Stimulated activated naive CD4-positive, alpha-beta T cell (primary cell): ENCODE measurements at regions not wholly inside any gene's neighbourhood (a gene's known extent, or its start where the extent isn't known, plus 50 kb on each side); places are given as distances from the start of the nearest gene placed in this dataset.

ENCODE experiments used
- DNase-seq, 6 experiments: peaks; one replicate each; lab custom pipeline; 2025; lab: John Stamatoyannopoulos, UW

DNA sequence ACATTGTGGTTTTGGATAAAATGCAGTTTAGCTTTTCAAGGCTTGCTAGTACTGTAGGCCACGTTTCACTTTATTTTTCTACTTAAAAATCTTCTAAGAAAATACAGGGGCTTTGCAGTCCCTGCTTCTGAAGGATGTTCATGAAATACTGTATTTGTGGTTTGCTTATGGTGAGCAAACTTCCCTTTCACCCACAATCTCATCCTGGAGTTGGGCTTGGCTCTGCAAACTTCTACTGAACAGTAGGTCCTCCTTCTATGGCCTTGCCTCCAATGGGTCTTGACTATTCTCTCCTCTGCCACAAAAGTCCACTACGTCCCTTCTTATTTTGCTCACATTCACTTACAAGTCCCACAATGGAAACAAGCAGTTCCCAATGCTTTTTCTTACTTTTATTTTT lies 502.7 kb upstream of the KLF4 start:
- DNase-seq, result no peak

DNA sequence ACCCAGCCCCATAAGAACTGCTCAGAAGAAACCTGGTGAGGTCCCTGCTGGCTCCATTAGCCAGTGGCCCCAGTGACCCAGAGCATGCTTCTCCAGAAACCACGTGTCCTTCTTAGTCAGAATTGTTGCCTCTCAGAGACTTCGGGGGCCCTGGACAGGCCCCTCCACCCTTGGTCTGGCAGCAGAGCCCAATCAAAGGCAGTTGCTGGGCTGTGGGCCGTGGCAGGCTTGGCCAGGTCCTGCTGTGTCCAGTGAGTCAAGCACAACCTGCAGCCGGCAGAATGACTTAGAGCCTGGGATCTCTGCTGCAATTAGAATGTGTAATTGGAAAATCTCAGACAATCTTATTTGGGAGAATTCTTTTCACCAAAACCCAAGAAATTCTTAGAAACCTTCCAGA lies 502.0 kb upstream of the KLF4 start:
- DNase-seq, result no peak

DNA sequence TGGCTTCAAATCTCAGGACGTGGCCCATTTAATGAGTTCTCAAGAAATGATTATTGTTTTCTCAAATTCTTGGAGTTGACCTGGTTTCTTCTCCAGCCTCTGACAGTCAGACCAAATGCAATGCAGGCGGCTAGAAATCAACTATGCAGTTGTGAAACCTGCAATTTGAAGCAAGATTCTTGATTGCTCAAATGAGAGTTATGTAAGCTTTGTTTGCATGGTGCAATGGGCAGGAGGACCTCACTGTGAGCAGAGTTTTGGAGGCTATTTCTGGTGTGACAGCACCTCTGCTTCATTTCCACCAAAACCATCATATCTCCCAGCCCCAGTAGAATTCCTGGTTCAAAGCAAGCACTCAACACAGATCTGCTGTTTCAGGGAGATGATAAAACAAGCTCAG lies 500.0 kb upstream of the KLF4 start:
- no peak for DNase-seq

DNA sequence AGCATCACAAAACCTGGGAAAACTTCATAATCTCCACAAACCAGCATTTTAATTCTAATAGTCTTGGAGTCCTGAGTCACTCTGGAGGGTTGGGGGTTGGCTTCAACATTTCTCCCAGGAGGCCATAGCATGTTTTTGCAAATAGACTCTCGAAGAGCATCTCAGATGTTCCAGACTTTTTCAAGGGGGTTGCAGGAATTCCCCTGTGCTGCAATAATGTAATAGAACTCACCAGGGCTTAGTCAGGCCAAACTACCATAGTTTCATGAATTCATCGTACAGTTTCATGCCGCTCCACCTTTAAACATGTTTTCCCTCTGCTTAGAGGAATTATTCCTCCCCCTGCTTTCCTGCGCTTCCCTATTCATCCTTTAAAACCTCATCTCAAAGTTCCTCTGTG lies 499.5 kb upstream of the KLF4 start:
- no peak for DNase-seq

DNA sequence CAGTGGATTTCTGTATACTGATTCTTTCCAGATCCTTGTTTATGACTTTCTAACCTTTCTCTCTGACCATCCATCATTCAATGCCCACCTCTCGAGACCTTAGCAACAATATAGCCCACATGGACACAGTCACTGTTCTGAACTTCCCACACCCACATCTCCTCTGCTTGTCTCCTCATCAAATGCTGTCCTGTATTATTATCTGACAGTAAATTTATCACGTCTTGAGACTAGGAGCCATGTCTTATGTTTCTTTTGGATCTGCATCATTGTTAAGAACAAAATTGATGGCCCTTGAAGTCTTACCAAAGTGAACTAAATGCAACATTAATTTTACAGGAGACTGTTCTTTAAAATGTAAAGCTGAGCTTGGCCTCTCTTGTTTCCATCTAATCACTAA lies 495.4 kb upstream of the KLF4 start:
- no peak for DNase-seq

DNA sequence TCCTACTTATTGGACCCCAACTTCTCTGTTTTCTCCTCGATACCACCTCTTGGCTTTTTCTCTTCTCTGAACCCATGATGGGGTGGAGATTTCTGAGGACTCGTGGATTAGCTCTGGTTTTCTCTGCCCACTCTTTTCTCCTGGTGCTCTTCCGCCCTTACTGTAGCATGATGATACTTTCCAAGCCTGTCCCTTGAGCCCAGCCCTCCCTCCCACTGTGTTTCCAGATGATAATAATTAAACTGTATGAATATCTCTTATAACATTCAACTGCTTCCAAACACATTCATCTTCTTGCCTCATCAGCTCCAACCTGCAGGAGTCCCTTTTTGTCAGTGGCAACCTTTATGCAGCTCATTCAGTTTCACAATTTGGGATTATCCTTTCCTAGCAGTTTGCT lies 494.2 kb upstream of the KLF4 start:
- DNase-seq, result no peak

DNA sequence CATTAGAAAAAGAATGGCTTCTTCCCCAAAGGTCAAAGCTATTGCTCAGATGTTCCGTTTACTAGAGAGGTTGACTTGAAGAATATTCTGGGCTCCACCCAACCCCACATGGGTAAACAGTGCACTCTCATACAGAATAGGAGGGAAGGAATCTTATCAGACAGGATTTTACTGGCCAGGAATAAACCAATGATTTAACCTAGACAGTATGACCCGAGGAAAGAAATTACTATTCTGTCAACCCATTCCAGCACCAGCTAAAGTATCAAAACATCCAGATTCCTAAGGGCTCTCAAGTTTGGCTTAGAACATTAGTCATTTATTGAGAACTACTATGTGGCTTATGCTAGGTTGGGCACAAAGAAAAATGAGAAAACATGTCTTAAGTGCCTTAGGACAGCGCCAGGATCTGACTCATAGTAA lies 493.6 kb upstream of the KLF4 start:
- no peak for DNase-seq

DNA sequence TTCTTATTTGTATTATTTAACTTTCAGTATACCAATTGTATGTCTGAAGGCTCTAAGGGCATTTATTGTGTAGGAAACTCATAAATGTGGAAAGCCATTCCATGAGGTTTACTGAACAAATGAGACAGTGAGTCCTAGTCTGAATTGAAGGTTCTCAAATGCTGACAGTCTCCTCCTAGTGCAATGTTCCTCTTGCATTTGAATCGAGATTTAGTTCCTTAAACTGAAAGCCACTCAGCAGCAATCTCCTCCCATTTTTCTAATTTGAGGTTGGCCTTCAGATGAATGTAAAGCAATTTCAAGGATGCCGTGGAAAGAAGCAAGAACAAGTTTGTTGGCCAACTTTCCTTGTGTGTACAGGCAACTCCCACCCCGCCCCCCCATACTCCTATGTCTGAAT lies 493.2 kb upstream of the KLF4 start:
- DNase-seq, result no peak

DNA sequence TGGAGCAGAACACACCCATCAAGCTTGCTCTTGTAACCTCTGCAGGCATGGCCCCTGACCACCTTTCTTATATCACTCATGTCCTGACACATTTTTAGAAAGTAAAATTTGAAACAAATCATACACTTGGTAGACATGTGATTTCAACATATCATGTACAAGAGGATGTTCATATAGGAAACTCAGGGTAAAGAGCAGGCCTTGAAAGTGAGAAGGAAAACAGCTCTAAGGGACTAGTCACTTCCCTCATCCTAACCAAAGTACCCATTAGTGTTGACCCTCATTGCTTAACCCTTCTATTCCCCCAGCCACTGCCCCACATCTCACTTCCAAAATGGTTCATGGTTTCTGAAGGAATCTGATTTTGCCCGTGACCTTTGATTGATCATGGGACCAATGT lies 492.4 kb upstream of the KLF4 start:
- DNase-seq, result no peak

DNA sequence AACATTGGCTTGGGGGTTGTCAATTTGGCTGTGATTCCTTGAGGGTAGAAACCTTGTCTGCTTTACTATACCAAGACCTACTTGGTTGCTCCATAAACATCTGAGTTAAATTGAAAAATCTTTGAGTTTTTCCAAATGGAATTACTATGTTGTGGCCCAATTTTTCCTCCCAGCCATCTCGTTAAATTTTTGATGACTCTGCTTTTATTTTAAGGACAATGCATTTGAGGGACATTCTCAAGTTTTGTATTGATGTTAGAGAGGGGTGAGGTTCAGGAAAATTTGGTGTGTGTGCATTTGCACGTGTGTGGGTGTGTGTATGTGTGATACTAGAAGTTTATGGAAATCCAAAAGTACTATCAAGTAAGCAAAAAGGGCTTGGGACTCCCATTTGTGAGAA lies 491.4 kb upstream of the KLF4 start:
- no peak for DNase-seq

DNA sequence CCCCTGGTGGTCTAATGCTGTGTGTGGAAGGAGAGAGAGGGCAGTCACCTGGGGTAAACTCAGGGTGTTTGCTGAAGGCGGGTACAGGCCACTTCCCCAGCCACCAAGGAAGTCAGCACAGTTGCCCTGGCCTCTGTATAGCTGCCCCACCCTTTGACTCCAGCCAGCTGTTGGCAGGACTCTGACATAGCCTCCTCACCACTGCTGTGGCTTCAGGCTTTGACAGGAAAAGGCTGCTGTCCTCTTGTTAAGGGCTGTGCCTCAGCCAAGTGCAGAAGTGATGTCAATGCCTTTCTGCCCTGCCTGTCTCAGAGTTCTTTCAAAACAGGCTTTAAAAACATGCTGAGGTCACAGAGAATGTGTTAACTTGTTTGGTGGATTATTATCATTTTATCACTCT lies 487.2 kb upstream of the KLF4 start:
- no peak for DNase-seq

DNA sequence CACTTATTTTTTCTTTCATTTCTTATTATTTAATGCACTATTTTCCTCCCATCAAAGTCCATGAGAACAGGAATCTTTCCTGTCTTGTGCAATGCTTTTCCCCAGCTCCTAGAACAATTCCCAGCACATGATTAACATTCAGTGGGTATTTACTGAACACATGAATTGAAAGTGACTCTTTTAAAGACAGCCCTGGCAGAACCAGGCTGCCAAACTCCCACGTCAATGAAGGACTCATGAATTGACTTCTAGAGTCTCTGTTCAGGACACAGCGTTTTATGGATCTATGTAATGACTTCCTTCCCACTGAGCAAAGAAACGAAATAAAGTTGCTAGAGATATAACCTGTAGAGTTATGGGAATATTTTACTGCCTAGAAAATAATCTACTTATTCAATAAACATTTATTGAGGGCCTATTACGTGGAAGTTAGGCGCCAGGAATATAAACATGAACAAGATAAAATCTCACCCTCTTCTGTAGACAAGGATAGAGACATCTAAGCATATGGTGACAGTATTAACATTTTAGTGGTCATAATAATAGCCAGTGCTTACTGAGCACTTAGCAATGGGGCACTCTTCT lies 485.9 kb upstream of the KLF4 start:
- no peak for DNase-seq

DNA sequence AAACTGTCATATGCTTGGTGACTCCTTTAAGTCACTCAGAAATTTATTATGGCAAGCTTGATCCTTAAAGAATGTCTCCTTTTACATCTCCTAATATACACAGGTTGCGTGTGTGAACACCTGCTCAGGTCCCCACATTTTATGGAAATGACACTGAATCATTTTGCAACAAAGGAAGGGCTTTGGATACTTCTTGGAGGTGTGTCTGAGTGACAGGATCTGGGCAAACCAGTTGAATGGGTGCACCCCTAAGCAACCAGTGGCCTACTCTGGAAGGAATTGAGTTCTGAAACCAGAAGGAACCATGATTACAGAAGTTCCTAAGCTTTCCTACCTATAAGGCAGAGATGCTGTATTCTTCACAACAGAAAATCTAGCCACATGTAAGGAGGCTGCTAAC lies 483.9 kb upstream of the KLF4 start:
- no peak for DNase-seq

DNA sequence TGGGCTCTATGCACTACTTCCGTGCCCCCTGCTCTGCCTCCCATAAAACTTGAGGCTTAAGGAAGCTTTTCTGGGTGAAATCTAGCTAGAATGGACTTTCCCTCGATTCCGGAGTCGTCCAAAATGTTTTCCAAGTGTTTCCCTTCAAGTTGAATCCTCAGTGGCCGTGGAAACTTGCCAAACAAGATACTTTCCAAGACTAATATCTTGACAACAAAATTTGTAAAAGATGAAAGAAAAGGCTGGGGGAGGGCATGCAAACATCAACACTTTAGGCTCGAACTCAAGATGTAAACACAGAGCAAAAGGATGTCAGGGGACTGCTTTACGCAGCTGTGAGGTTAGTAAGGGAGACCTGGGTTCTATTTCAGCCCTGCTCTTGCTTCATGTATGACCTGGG lies 482.8 kb upstream of the KLF4 start:
- no peak for DNase-seq

DNA sequence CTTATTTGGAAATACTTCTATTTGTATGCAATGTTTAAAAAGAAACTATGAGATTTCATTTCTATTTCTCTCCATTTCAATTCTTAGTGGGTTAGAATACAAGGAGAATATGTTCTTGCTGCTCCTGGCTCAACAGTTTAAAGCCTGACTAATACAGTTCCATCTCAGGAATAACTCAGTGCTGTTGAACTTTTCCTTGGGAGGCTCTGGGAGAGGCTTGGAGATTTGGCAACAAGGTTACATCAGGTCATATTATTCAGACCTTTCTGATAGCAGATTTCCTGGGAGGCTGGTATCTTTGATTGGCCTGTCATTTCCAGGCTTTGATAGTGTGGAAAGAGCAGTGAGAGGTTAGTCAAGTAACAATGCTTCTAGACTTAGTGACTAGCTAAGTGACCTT lies 481.7 kb upstream of the KLF4 start:
- DNase-seq, result no peak

DNA sequence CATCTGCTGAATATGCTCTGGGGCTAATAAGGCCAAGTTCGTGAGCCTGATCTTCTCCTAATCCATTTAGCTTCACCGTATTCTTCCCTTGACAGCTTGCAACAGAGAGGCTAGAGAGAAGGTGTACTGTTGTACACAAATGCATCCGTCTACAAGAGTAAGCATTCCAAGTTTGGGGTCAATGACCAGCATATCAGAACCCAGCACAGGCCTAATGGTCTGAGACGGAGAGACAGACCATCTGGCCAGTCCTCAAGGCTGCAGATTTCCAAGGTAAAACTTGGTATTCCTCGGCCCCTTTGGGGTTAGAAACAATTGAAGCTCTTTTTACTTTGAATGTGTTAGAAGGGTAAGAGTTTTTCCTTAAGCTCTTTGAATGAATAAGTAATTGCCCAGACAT lies 481.2 kb upstream of the KLF4 start:
- no peak for DNase-seq

DNA sequence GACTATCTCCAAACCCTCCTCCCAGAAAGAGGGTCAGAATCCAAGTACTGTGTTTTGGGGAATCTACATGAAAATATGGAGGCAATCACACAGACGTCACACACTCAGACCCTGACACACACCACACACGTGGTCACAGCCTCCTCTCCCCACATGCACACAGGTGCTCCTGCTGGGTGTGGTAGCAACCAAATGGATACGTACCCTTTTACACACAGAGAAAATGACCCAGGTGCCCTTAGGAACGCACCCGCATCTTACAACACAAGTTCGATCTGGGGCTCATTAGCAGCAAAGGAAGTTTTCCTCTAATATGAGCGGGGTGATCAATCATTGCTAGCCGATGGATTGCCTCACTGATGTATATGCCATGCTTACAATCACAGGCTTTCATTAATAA lies 480.2 kb upstream of the KLF4 start:
- DNase-seq, result no peak

DNA sequence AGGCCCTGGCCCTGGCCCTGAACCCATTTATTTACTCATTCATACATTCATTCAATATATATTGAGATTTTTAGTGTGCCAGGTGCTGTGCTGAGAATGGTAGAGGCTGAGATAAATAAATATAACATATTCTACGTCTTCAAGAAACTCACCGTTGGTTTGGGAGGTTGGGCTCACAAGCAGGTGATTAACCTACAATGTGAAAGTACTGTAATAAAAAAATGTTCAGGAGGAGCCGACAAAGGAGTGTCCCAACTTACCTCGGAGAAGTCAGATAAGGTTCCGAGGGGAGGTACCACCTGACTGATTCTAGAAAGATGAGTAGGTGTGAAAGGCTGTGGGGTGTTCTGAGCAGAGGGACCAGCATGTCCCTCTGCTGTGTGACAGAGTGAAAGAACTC lies 479.6 kb upstream of the KLF4 start:
- no peak for DNase-seq

DNA sequence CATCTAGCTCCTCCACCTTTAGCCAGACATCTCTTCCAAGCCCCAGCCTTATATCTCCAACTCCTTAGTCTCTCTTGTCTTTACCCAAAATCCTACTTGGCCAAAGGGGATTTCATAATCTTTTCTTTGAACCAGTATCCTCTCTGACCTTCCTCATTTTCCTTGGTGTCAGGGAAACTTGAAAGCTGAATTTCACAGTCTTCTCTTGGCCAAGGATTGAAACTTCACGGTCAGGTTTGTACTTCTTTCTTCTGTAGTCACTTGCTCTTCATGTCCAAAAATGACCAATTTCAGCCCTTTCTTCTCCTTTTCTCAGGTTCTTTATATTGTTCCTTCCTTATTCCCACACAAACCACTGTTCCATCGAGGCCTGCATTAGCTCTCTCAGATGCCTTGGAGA lies 473.7 kb upstream of the KLF4 start:
- no peak for DNase-seq

DNA sequence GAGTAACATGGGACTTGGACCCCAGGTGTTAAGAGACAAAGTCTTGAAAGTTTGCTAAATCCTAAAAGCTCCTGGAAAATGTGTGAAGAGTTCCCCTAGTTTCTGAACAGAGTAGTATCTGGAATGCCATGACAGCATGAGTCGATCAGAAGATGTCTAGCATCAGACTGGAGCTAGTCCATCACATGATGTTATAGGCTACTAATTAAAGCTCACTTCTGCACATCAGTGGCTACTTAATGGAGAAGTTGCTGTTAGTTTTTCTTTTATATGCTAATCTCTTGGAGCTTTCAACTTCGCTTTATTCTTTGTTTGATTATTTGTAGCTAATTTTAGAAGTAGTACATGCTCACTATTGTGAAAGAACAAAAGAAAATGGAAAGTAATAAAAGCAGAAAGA lies 471.3 kb upstream of the KLF4 start:
- DNase-seq, result no peak

DNA sequence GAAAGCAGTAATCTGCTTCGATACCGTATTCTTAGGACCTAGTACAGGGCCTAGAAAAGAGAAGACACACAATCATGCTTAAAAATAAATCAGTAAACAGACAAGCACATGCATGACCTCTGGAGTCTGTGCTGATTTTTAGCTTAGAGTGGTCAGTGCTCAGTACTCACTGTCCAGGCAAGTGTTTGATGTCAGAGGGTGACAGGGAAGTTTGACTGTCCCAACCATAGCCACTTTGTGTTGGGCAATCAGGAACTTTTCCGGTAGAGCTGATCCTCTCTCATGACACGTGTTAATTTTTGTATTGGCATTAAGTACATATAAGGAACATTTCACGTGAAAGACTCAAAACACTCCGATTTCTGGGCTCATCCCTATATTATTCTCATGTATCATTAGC lies 464.7 kb upstream of the KLF4 start:
- DNase-seq, result no peak

DNA sequence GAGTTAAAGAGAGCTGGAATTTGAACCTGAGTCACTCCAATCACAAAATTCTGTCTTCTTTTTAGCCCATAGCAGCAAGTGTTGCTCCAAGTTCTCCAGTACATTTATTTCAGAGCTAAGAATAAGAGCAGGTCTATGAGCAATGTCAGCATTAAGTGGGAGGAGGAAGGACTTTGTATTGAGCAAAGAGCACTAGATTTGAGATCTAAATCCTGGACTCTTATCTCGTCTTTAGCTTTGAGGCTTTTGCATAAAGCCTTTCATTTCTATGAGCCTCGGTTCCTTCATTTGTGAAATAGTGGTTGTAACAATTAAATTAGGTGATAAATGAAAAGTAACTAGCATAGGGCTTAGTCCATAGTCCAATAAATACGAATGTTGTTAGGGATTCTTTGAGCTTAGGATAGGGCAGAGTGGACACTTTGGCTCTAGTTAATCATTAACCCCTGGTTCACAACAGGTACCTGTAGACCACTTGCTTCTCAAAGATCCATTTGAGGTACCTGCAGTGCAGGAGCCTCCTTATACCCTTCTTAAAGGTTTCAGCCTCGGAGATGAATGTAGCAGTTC lies 464.1 kb upstream of the KLF4 start:
- DNase-seq, result no peak

DNA sequence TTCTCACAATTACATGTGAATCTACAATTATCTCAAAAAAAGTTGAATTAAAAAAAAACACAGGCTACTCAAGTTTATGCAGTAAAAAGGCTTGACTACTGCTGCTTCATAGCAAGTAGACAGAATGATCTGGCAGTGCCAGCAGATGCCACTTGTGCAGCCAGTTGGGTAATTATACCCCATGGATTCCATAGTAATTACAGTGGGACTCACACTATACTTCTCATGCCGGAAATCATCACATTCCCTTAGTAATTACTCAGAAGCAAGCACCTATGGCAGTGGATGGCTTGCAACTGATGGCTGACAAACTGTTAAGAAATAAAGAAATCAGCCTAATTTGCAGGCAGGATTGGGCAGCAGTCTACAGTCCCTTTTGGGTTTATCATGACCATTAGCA lies 463.2 kb upstream of the KLF4 start:
- DNase-seq, result no peak

DNA sequence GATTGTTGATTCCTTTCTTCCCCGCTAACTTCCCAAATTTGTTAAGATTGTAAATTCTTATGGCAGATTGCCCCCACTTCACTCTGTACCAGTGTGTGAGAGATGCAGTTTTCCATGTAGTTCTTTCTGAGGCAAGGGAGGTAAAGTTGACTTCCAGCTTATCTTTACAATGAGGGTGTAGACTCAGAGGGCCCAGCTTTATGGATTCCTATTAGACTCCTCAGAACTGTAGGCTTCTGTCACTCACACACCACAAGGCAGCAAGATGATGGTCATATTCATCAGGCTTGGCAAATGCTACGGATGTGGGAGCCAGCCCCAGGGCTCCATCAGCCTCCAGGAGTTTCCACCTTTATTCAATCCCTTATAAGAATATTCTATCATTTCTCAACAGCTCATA lies 461.9 kb upstream of the KLF4 start:
- DNase-seq, result no peak

DNA sequence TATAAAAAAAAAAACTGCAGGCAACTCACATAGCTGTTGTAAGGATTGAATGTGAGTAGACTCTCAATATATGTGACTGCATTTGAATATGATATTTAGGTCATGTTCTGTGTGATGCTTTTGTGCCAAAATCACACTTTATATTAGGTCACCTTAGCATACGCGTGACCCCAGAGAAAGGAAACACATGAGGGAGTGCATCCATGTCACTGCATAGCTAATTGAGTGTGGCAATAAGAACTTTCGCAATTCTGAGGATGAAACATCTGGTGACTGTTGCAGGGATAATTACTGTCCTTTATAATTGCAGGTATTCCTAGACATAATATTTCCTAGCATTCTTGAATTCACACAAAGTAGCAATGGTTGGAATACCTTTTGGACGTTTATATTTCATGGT lies 459.5 kb upstream of the KLF4 start:
- DNase-seq, result no peak
